K562 (cell line): ENCODE measurements at regions not wholly inside any gene's neighbourhood (a gene's known extent, or its start where the extent isn't known, plus 50 kb on each side); places are given as distances from the start of the nearest gene placed in this dataset.

ENCODE experiments used
- CBFA2T3 ChIP-seq: fragments of 450-650 bp; IDR thresholded peaks from 2 replicates; pipeline ENCODE4 v1.6.1; 2017
- CCAR2 ChIP-seq: fragments of 200-400 bp; formaldehyde crosslinking; IDR thresholded peaks from 2 replicates; pipeline ENCODE4 v1.6.1; 2017; ENCODE audit warnings: mild to moderate bottlenecking, low read depth, low read length
- KDM1A ChIP-seq, 2 experiments: fragments of 450-650 bp; IDR thresholded peaks; 2 replicates each; pipeline ENCODE4 v1.6.1; 2016; ENCODE audit warnings: mild to moderate bottlenecking in 2 of 2
- MYC ChIP-seq, 2 experiments: fragments of 250-450 bp in 1 of 2; sonication (Bioruptor Pico) in 1 of 2; IDR thresholded peaks; 2 replicates each; pipeline versions ENCODE4 v1.5.1 to v1.6.1; 2012 to 2021; ENCODE audit warnings: low read depth in 2 of 2, borderline replicate concordance in 1 of 2, improper control_type of control experiment in 1 of 2, low read length in 1 of 2, mild to moderate bottlenecking in 1 of 2, moderate library complexity in 1 of 2
- NFXL1 ChIP-seq: fragments of 450-650 bp; formaldehyde crosslinking; IDR thresholded peaks from 2 replicates; pipeline ENCODE4 v1.4.0; 2021; ENCODE audit warnings: mild to moderate bottlenecking
- PRPF4 ChIP-seq: fragments of 200-400 bp; formaldehyde crosslinking; IDR thresholded peaks from one replicate; pipeline ENCODE4 v1.6.1; 2017; ENCODE audit warnings: low read length, low read depth, mild to moderate bottlenecking; ENCODE audit not compliant: insufficient read depth, poor library complexity, severe bottlenecking
- RBM14 ChIP-seq: fragments of 200-400 bp; formaldehyde crosslinking; IDR thresholded peaks from 2 replicates; pipeline ENCODE4 v1.6.1; 2018; ENCODE audit warnings: low read depth, mild to moderate bottlenecking, low read length, moderate library complexity, borderline replicate concordance; ENCODE audit not compliant: insufficient read depth
- SMARCA4 ChIP-seq: fragments of 450-650 bp; IDR thresholded peaks from 2 replicates; pipeline ENCODE4 v1.6.1; 2016
- SP1 ChIP-seq: sonication (generic); formaldehyde crosslinking; IDR thresholded peaks from 2 replicates; pipeline ENCODE4 v1.8.1; 2022; ENCODE audit warnings: mild to moderate bottlenecking, missing genetic modification reagents
- SRSF9 ChIP-seq: fragments of 200-400 bp; formaldehyde crosslinking; IDR thresholded peaks from 2 replicates; pipeline ENCODE4 v1.6.1; 2017; ENCODE audit warnings: low read depth, low read length, borderline replicate concordance
- TEAD4 ChIP-seq, 2 experiments: sonication (generic) in 1 of 2; formaldehyde crosslinking in 1 of 2; IDR thresholded peaks; 2 replicates each; pipeline versions ENCODE4 v1.6.1 to v1.8.0; 2012 to 2022; ENCODE audit warnings: borderline replicate concordance in 1 of 2, inconsistent platforms in 1 of 2, low read length in 1 of 2, mild to moderate bottlenecking in 1 of 2, missing genetic modification reagents in 1 of 2
- TF ChIP-seq, protein P1 (sequence below): sonication (generic); formaldehyde crosslinking; IDR thresholded peaks from 2 replicates; pipeline ENCODE4 v1.4.0; 2020; ENCODE audit warnings: mild to moderate bottlenecking, missing genetic modification reagents
- TF ChIP-seq, protein P2 (sequence below): fragments of 450-650 bp; IDR thresholded peaks from 2 replicates; pipeline ENCODE4 v1.6.1; 2017; ENCODE audit warnings: antibody characterized with exemption, mild to moderate bottlenecking

DNA sequence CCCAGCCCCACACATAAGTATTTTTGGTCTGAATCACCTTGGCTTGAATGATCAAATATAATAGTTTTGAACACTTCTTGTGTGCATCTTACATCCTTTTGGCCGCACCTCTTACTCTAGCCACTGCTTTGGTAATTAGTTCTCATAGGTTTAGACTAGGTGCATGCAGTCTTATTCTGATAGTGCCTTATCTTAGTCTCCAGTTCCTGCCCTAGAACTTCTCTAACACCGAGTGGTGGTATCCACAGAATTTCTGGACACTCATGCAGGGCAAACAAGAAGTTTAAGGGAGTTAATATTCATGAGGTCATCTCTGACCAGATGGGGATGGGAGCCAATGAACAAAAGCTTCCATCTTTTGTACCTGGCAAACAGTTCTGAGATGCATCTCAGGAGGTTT, 77.5 kb upstream of the AKIRIN2 start (continued):
- TF ChIP-seq CCAR2: no peak
- no peak for TF ChIP-seq MYC (IDR thresholded peaks at IDR 0.05; ENCODE audit: low read depth, low read length)
- no peak for TF ChIP-seq MYC (CRISPR knock-in tag; IDR thresholded peaks at IDR 0.05; ENCODE audit: borderline replicate concordance, low read depth)
- TF ChIP-seq CBFA2T3: peak; percentile 52
- TF ChIP-seq KDM1A (IDR thresholded peaks at IDR 0.05): no peak
- no peak for TF ChIP-seq SMARCA4
- no peak for TF ChIP-seq NFXL1 (CRISPR knock-in tag)
- TF ChIP-seq SRSF9: no peak
- TF ChIP-seq, protein P1, sequence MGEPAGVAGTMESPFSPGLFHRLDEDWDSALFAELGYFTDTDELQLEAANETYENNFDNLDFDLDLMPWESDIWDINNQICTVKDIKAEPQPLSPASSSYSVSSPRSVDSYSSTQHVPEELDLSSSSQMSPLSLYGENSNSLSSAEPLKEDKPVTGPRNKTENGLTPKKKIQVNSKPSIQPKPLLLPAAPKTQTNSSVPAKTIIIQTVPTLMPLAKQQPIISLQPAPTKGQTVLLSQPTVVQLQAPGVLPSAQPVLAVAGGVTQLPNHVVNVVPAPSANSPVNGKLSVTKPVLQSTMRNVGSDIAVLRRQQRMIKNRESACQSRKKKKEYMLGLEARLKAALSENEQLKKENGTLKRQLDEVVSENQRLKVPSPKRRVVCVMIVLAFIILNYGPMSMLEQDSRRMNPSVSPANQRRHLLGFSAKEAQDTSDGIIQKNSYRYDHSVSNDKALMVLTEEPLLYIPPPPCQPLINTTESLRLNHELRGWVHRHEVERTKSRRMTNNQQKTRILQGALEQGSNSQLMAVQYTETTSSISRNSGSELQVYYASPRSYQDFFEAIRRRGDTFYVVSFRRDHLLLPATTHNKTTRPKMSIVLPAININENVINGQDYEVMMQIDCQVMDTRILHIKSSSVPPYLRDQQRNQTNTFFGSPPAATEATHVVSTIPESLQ (CRISPR knock-in tag): no peak
- TF ChIP-seq SP1 (CRISPR knock-in tag): no peak
- TF ChIP-seq RBM14: no peak
- TF ChIP-seq, protein P2, sequence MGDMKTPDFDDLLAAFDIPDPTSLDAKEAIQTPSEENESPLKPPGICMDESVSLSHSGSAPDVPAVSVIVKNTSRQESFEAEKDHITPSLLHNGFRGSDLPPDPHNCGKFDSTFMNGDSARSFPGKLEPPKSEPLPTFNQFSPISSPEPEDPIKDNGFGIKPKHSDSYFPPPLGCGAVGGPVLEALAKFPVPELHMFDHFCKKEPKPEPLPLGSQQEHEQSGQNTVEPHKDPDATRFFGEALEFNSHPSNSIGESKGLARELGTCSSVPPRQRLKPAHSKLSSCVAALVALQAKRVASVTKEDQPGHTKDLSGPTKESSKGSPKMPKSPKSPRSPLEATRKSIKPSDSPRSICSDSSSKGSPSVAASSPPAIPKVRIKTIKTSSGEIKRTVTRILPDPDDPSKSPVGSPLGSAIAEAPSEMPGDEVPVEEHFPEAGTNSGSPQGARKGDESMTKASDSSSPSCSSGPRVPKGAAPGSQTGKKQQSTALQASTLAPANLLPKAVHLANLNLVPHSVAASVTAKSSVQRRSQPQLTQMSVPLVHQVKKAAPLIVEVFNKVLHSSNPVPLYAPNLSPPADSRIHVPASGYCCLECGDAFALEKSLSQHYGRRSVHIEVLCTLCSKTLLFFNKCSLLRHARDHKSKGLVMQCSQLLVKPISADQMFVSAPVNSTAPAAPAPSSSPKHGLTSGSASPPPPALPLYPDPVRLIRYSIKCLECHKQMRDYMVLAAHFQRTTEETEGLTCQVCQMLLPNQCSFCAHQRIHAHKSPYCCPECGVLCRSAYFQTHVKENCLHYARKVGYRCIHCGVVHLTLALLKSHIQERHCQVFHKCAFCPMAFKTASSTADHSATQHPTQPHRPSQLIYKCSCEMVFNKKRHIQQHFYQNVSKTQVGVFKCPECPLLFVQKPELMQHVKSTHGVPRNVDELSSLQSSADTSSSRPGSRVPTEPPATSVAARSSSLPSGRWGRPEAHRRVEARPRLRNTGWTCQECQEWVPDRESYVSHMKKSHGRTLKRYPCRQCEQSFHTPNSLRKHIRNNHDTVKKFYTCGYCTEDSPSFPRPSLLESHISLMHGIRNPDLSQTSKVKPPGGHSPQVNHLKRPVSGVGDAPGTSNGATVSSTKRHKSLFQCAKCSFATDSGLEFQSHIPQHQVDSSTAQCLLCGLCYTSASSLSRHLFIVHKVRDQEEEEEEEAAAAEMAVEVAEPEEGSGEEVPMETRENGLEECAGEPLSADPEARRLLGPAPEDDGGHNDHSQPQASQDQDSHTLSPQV: no peak
- TF ChIP-seq PRPF4: no peak
- TF ChIP-seq TEAD4 (IDR thresholded peaks at IDR 0.05; ENCODE audit: low read length): peak; percentile 48; the same call in 1 of the 2 replicates
- no peak for TF ChIP-seq TEAD4 (CRISPR knock-in tag; IDR thresholded peaks at IDR 0.05; ENCODE audit: borderline replicate concordance)
